IMR-90 (cell line): ENCODE measurements at regions not wholly inside any gene's neighbourhood (a gene's known extent, or its start where the extent isn't known, plus 50 kb on each side); places are given as distances from the start of the nearest gene placed in this dataset.

Experiments used
- BHLHE40 ChIP-seq: fragments of 150-350 bp; IDR thresholded peaks from 2 replicates; pipeline ENCODE4 v1.6.1; 2016; ENCODE audit warnings: mild to moderate bottlenecking, low read depth, low read length
- CEBPB ChIP-seq: IDR thresholded peaks from 2 replicates; pipeline ENCODE4 v1.6.1; 2012; ENCODE audit warnings: low read depth, low read length, improper control_type of control experiment
- CHD1 ChIP-seq: IDR thresholded peaks from 2 replicates; pipeline ENCODE4 v1.6.1; 2012; ENCODE audit warnings: low read depth, low read length, improper control_type of control experiment
- CTCF ChIP-seq: conservative IDR thresholded peaks from 2 replicates; pipeline ENCODE4 v1.5.1; 2012; ENCODE audit warnings: mild to moderate bottlenecking, low read depth, low read length, improper control_type of control experiment
- ELK1 ChIP-seq: fragments of 150-350 bp; IDR thresholded peaks from 2 replicates; pipeline ENCODE4 v1.6.1; 2016; ENCODE audit warnings: low read depth, mild to moderate bottlenecking, low read length, moderate library complexity, borderline replicate concordance
- FOS ChIP-seq: fragments of 150-350 bp; IDR thresholded peaks from 2 replicates; pipeline ENCODE4 v1.6.1; 2016; ENCODE audit warnings: low read depth, low read length
- MAFK ChIP-seq: IDR thresholded peaks from 2 replicates; pipeline ENCODE4 v1.6.1; 2012; ENCODE audit warnings: low read depth, low read length, improper control_type of control experiment
- MAZ ChIP-seq: IDR thresholded peaks from 2 replicates; pipeline ENCODE4 v1.6.1; 2012; ENCODE audit warnings: low read depth, mild to moderate bottlenecking, low read length, improper control_type of control experiment, moderate library complexity, borderline replicate concordance
- MXI1 ChIP-seq: IDR thresholded peaks from 2 replicates; pipeline ENCODE4 v1.6.1; 2012; ENCODE audit warnings: low read depth, mild to moderate bottlenecking, low read length, moderate library complexity, borderline replicate concordance
- NFE2L2 ChIP-seq: fragments of 150-350 bp; IDR thresholded peaks from 2 replicates; pipeline ENCODE4 v1.6.1; 2016; ENCODE audit warnings: low read depth, mild to moderate bottlenecking, low read length
- POLR2A ChIP-seq: IDR thresholded peaks from 2 replicates; pipeline ENCODE4 v1.6.1; 2012; ENCODE audit warnings: mild to moderate bottlenecking, low read depth, low read length
- RAD21 ChIP-seq: IDR thresholded peaks from 2 replicates; pipeline ENCODE4 v1.6.1; 2012; ENCODE audit warnings: low read length, improper control_type of control experiment
- RCOR1 ChIP-seq: IDR thresholded peaks from 2 replicates; pipeline ENCODE4 v1.6.1; 2012; ENCODE audit warnings: mild to moderate bottlenecking, low read length, improper control_type of control experiment; ENCODE audit not compliant: insufficient replicate concordance
- RFX5 ChIP-seq: IDR thresholded peaks from 2 replicates; pipeline ENCODE4 v1.8.0; 2012; ENCODE audit warnings: low read depth, mild to moderate bottlenecking, low read length, moderate library complexity

- no peak for TF ChIP-seq MAZ
- no peak for TF ChIP-seq CTCF
- TF ChIP-seq NFE2L2: no peak
- no peak for TF ChIP-seq RAD21
- no peak for TF ChIP-seq RCOR1
- TF ChIP-seq POLR2A: no peak
- no peak for TF ChIP-seq RFX5
- TF ChIP-seq MXI1: no peak
- TF ChIP-seq FOS: no peak
- no peak for TF ChIP-seq MAFK
- TF ChIP-seq ELK1: no peak
- no peak for TF ChIP-seq BHLHE40
- no peak for TF ChIP-seq CEBPB
- no peak for TF ChIP-seq CHD1
These were observed 127.6 kb upstream of the UBE2E2 start for GRCh38 chr3:23075496-23075895.
